Sigmoid colon (tissue), 4 donors: ENCODE measurements at regions not wholly inside any gene's neighbourhood (a gene's known extent, or its start where the extent isn't known, plus 50 kb on each side); places are given as distances from the start of the nearest gene placed in this dataset.

Experiments
- CTCF ChIP-seq, 4 experiments: fragments of 450-650 bp in 3 of 4; fragments of 200-600 bp in 1 of 4; IDR thresholded peaks; one replicate each; pipeline ENCODE4 v1.5.1; 2016 to 2019; ENCODE audit warnings: antibody characterized with exemption in 4 of 4, mild to moderate bottlenecking in 3 of 4, moderate library complexity in 2 of 4
- POLR2A ChIP-seq, 2 donors: fragments of 450-650 bp; IDR thresholded peaks; one replicate each; pipeline ENCODE4 v1.6.1; 2016; ENCODE audit warnings: antibody characterized with exemption in 2 of 2, mild to moderate bottlenecking in 2 of 2, moderate library complexity in 2 of 2
- POLR2AphosphoS5 ChIP-seq, 4 donors: sonication (generic); formaldehyde crosslinking; IDR thresholded peaks; one replicate each; pipeline ENCODE4 v1.6.1; 2017; ENCODE audit warnings: antibody characterized with exemption in 4 of 4

GRCh38 chr5:56594792-56595191 lies 220.6 kb upstream of the MAP3K1 start:
- TF ChIP-seq CTCF (IDR thresholded peaks at IDR 0.05) (no peak), POLR2AphosphoS5 (IDR thresholded peaks at IDR 0.05) (no peak), POLR2A (IDR thresholded peaks at IDR 0.05) (no peak)
